ENCODE measurements at regions not wholly inside any gene's neighbourhood (a gene's known extent, or its start where the extent isn't known, plus 50 kb on each side); places are given as distances from the start of the nearest gene placed in this dataset.

DNA sequence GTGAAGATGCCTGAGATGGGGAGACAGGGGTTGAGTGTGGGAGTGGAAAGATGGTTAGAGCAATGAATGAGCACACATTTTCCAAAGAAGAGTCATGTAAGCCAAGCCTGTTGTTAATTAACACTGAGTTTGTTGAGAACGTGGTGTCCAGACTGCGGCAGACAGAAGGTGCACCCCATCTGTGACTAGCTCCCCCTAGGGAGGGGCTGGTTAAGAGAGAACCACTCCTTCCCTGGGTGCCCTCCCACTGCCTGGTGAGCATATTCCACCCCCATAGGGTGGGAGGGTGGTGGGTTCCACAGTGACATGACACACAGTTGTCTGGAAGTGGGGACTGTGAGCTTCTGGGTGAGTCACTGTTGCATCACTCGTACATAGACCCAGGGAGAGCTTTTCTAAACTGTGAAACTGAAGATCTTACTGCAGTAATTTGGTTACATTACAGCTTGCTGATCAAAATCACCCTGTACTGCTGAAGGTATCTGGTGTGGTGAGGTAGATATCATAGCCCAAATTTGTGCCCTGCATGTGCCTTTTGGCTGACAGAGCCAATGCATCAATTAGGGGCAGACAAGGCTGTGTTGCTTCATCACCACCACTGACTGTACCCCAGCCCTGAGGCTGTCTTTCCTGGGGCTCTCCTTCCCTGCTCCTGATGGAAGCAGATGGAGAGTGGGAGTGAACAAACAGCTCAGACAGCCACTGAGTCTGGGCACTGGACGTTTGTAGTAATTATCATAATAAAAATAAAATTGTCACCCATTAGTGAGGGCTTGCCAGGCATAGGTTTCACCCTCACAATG is 150.9 kb downstream of the EMP1 start:
- H3K27ac ChIP-seq (ENCODE audit: low read length): no peak overlapping the region
- no peak for DNase-seq (ENCODE audit: low read depth, low spot score)
- no CpG with 5 or more reads among the region's 4 CpGs for WGBS (ENCODE audit: insufficient coverage, insufficient read length)
- H3K36me3 ChIP-seq (ENCODE audit: control insufficient read depth, insufficient read depth, low read length): no peaks in the 10 kb centered on the region
- H3K4me1 ChIP-seq (ENCODE audit: control insufficient read depth, insufficient read depth, low read length): no peaks in the 10 kb centered on the region
- no peak overlapping the region for H3K4me3 ChIP-seq (ENCODE audit: low read length)
- no peaks in the 10 kb centered on the region for H3K27me3 ChIP-seq (ENCODE audit: control insufficient read depth, insufficient read depth, low read length)
- no peaks in the 10 kb centered on the region for H3K9me3 ChIP-seq (ENCODE audit: control insufficient read depth, insufficient read depth, low read length)

DNA sequence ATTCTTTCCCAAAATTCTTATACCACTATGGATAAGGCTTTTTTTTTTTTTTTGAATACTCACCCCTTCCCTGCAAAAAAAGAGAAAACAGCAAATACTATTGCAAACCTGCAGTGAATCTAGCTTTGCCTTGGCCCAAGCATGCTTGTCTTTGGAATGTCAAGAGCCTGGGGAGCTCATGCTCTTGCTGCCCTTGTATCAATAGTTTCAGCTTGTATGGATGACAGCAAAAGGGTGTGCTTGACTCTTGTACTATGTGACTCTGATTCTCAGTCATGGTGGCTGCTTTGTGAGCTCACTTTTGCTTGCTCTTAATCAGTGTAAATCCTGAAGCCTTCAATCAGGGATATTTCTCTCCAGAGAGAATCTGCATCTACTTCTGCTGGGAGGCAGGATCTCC is 149.2 kb downstream of the EMP1 start:
- no peaks in the 10 kb centered on the region for H3K9me3 ChIP-seq (ENCODE audit: control insufficient read depth, insufficient read depth, low read length)
- H3K27ac ChIP-seq (ENCODE audit: low read length): no peak overlapping the region
- no peaks in the 10 kb centered on the region for H3K27me3 ChIP-seq (ENCODE audit: control insufficient read depth, insufficient read depth, low read length)
- no peaks in the 10 kb centered on the region for H3K36me3 ChIP-seq (ENCODE audit: control insufficient read depth, insufficient read depth, low read length)
- no peak overlapping the region for H3K4me3 ChIP-seq (ENCODE audit: low read length)
- DNase-seq (ENCODE audit: low read depth, low spot score): no peak
- H3K4me1 ChIP-seq (ENCODE audit: control insufficient read depth, insufficient read depth, low read length): no peaks in the 10 kb centered on the region

DNA sequence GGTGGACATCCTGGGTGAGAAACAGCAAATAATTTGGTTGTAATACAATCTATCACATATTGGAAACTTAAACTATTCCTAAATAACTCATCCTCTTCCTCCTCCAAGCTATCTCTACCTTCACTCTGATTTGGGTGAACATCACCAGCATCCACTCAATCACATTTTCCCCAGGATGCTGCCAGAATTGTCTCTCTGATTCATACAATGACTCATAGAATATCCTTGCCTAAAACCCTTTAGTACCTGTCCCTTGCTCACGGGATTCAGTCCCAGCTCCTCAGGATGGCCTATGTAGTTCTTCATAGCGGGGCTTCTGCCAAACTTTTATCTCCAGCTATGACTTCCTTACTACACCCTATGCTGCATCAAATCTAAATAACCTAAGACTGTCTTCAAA is 146.8 kb downstream of the EMP1 start:
- Histone ChIP-seq H3K9me3 (ENCODE audit: control insufficient read depth, insufficient read depth, low read length) (no peaks in the 10 kb centered on the region), H3K36me3 (ENCODE audit: control insufficient read depth, insufficient read depth, low read length) (no peaks in the 10 kb centered on the region), H3K27ac (ENCODE audit: low read length) (no peak overlapping the region), H3K4me3 (ENCODE audit: low read length) (no peak overlapping the region), H3K27me3 (ENCODE audit: control insufficient read depth, insufficient read depth, low read length) (no peaks in the 10 kb centered on the region), H3K4me1 (ENCODE audit: control insufficient read depth, insufficient read depth, low read length) (no peaks in the 10 kb centered on the region)
- no CpG with 5 or more reads among the region's 2 CpGs for WGBS (ENCODE audit: insufficient coverage, insufficient read length)
- no peak for DNase-seq (ENCODE audit: low read depth, low spot score)

DNA sequence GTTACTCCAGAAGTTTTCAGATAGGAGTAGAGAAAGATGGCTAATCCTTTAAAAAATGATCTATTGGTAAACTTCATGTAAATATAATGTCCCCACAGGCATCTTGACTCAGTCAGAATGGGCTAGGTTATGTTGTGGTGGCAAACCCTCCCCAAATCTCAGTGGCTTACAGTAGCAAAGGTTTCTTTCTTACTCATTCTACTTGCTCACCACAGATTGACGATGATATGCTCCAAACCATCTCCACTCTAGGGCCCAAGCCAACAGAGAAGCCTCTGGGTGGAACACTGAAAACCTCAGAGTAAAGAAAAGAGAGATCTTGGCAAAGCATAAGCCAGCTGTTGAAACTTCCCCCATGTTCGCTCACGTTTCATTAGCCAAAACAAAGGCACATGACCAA is 146.4 kb downstream of the EMP1 start:
- no peaks in the 10 kb centered on the region for H3K27me3 ChIP-seq (ENCODE audit: control insufficient read depth, insufficient read depth, low read length)
- H3K27ac ChIP-seq (ENCODE audit: low read length): no peak overlapping the region
- no peak for DNase-seq (ENCODE audit: low read depth, low spot score)
- no CpG with 5 or more reads among the region's 3 CpGs for WGBS (ENCODE audit: insufficient coverage, insufficient read length)
- H3K36me3 ChIP-seq (ENCODE audit: control insufficient read depth, insufficient read depth, low read length): no peaks in the 10 kb centered on the region
- no peaks in the 10 kb centered on the region for H3K9me3 ChIP-seq (ENCODE audit: control insufficient read depth, insufficient read depth, low read length)
- H3K4me3 ChIP-seq (ENCODE audit: low read length): no peak overlapping the region
- no peaks in the 10 kb centered on the region for H3K4me1 ChIP-seq (ENCODE audit: control insufficient read depth, insufficient read depth, low read length)

DNA sequence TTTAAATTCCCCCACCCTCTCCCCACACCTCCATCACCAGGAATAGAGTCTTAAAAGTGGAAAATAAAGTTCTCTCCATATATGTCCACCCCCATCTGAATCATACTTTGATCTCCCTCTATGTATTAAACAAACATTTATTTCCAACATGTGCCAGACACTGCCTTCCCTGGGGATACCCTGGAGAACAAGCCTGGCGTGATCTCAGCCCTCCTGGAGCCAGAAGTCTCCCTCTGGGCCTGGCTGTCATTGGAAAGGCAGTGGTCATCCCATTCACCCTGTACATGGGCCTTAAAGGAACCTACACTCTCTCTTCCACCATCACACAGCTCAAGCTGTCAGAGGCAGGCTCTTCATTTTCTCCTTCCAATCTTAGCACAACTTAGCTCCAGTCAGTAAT is 143.6 kb downstream of the EMP1 start:
- Histone ChIP-seq H3K9me3 (ENCODE audit: control insufficient read depth, insufficient read depth, low read length) (no peaks in the 10 kb centered on the region), H3K27me3 (ENCODE audit: control insufficient read depth, insufficient read depth, low read length) (no peaks in the 10 kb centered on the region), H3K36me3 (ENCODE audit: control insufficient read depth, insufficient read depth, low read length) (no peaks in the 10 kb centered on the region), H3K27ac (ENCODE audit: low read length) (no peak overlapping the region), H3K4me1 (ENCODE audit: control insufficient read depth, insufficient read depth, low read length) (no peaks in the 10 kb centered on the region), H3K4me3 (ENCODE audit: low read length) (no peak overlapping the region)
- WGBS (ENCODE audit: insufficient coverage, insufficient read length): no CpG with 5 or more reads among the region's 1 CpG
- DNase-seq (ENCODE audit: low read depth, low spot score): no peak

DNA sequence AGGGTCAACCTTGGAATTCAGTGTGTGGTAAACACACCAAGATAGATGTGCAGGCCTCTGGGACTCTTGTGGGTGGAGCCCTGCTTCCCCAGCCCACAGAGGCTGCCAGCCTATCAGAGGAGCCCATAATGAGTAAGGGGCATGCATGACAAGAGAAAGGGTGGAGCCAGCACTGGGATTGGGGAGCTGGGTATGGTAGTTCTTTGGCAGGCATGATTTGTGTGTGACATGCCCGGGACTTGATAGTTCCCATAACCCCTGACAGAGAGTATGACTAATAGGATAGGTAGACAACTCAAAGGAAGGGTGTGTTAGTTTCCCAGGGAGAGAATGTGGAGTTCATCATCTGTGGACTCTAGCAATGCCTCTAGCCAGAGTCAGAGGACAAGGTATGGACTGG is 143.0 kb downstream of the EMP1 start:
- H3K27ac ChIP-seq (ENCODE audit: low read length): no peak overlapping the region
- no CpG with 5 or more reads among the region's 1 CpG for WGBS (ENCODE audit: insufficient coverage, insufficient read length)

DNA sequence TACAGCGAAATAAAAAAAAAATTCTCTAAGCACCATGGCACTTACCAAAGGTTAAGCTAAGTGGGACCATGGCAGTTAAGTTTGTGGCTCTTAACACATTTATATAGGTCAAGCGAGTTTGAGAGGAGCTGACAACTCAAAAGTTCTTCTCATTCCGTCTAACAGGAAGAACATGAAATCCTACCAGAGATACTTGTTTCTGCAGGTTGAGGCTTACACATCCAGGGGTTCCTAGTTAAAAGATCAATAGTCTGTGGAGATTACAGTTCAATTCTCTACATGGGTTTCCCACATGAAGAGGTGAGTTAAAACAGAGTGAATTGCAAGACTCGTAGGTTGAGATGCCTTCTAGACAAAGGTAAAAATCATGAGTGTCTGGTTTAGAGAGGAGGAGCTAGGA is 142.6 kb downstream of the EMP1 start:
- Histone ChIP-seq H3K9me3 (ENCODE audit: control insufficient read depth, insufficient read depth, low read length) (no peaks in the 10 kb centered on the region), H3K27me3 (ENCODE audit: control insufficient read depth, insufficient read depth, low read length) (no peaks in the 10 kb centered on the region), H3K27ac (ENCODE audit: low read length) (no peak overlapping the region), H3K4me1 (ENCODE audit: control insufficient read depth, insufficient read depth, low read length) (no peaks in the 10 kb centered on the region), H3K4me3 (ENCODE audit: low read length) (no peak overlapping the region), H3K36me3 (ENCODE audit: control insufficient read depth, insufficient read depth, low read length) (no peaks in the 10 kb centered on the region)
- WGBS (ENCODE audit: insufficient coverage, insufficient read length): no CpG with 5 or more reads among the region's 4 CpGs
- no peak for DNase-seq (ENCODE audit: low read depth, low spot score)

More for the DNA sequence above, 143.0 kb downstream of the EMP1 start:
- Histone ChIP-seq H3K4me3 (ENCODE audit: low read length) (no peak overlapping the region), H3K9me3 (ENCODE audit: control insufficient read depth, insufficient read depth, low read length) (no peaks in the 10 kb centered on the region), H3K27me3 (ENCODE audit: control insufficient read depth, insufficient read depth, low read length) (no peaks in the 10 kb centered on the region), H3K4me1 (ENCODE audit: control insufficient read depth, insufficient read depth, low read length) (no peaks in the 10 kb centered on the region), H3K36me3 (ENCODE audit: control insufficient read depth, insufficient read depth, low read length) (no peaks in the 10 kb centered on the region)
- DNase-seq (ENCODE audit: low read depth, low spot score): no peak

DNA sequence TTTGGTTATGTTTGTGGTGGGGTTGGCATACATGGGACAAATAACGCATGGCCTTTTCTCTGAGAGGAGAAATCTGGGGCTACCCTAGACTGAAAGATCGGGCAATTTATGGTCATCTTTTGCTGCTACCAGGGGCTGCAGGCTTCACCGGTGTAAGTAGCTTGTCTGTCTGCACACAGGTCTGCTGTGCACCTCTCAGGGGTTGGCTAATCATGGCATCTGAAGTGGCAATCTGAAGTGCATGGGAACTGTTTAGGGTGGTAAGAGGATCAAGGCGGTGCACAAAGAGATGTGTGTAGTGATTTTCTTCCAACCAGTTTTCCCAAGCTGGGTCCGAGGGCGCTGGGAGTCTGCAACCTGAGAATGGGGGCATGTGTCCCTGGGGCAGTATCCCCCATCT is 141.3 kb downstream of the EMP1 start:
- DNase-seq (ENCODE audit: low read depth, low spot score): no peak
- H3K4me3 ChIP-seq (ENCODE audit: low read length): no peak overlapping the region
- no CpG with 5 or more reads among the region's 6 CpGs for WGBS (ENCODE audit: insufficient coverage, insufficient read length)

DNA sequence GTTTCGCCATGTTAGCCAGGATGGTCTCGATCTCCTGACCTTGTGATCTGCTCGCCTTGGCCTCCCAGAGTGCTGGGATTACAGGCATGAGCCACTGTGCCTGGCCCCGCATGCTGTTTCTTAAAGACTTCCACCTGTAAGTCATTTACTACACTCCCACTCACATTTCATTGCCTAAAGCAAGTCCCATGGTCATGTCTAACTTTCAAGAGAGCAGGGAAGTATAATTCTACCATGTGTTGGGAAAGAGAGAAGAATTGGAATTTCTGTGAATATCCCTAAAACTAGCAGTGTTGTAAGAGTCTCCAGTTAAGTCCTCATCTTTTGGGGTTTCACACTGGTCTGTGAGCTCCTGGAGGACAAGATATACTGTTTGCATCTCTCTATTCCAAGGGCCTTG is 139.7 kb downstream of the EMP1 start:
- no peak for DNase-seq (ENCODE audit: low read depth, low spot score)
- H3K27me3 ChIP-seq (ENCODE audit: control insufficient read depth, insufficient read depth, low read length): no peaks in the 10 kb centered on the region
- H3K27ac ChIP-seq (ENCODE audit: low read length): no peak overlapping the region
- WGBS (ENCODE audit: insufficient coverage, insufficient read length): no CpG with 5 or more reads among the region's 4 CpGs
- no peak overlapping the region for H3K4me3 ChIP-seq (ENCODE audit: low read length)
- H3K9me3 ChIP-seq (ENCODE audit: control insufficient read depth, insufficient read depth, low read length): no peaks in the 10 kb centered on the region
- H3K36me3 ChIP-seq (ENCODE audit: control insufficient read depth, insufficient read depth, low read length): no peaks in the 10 kb centered on the region
- H3K4me1 ChIP-seq (ENCODE audit: control insufficient read depth, insufficient read depth, low read length): no peaks in the 10 kb centered on the region

More for the DNA sequence above, 141.3 kb downstream of the EMP1 start:
- Histone ChIP-seq H3K9me3 (ENCODE audit: control insufficient read depth, insufficient read depth, low read length) (no peaks in the 10 kb centered on the region), H3K4me1 (ENCODE audit: control insufficient read depth, insufficient read depth, low read length) (no peaks in the 10 kb centered on the region), H3K27me3 (ENCODE audit: control insufficient read depth, insufficient read depth, low read length) (no peaks in the 10 kb centered on the region), H3K27ac (ENCODE audit: low read length) (no peak overlapping the region), H3K36me3 (ENCODE audit: control insufficient read depth, insufficient read depth, low read length) (no peaks in the 10 kb centered on the region)

DNA sequence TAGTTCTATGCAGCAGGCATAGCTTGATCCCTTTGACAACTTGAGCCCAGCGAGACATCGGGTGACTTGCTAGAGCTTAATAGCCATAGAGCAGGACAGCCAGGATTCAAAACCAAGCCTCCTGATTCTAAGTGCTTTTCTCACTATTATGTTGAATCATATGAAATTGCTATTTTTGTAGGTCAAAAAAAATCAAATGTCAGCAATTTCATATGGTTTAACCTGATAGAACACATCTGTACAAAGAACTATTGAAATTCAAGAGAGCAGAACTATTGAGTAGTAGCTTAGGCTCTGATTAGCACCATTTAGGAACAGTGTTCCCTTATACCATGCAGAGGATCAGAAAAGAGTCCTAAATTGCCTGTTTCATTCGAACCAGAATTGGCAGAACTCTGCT is 132.0 kb downstream of the EMP1 start:
- WGBS (ENCODE audit: insufficient coverage, insufficient read length): no CpG with 5 or more reads among the region's 3 CpGs
- H3K27ac ChIP-seq (ENCODE audit: low read length): no peak overlapping the region
- no peaks in the 10 kb centered on the region for H3K9me3 ChIP-seq (ENCODE audit: control insufficient read depth, insufficient read depth, low read length)
- H3K4me3 ChIP-seq (ENCODE audit: low read length): no peak overlapping the region
- no peaks in the 10 kb centered on the region for H3K27me3 ChIP-seq (ENCODE audit: control insufficient read depth, insufficient read depth, low read length)
- no peaks in the 10 kb centered on the region for H3K36me3 ChIP-seq (ENCODE audit: control insufficient read depth, insufficient read depth, low read length)
- H3K4me1 ChIP-seq (ENCODE audit: control insufficient read depth, insufficient read depth, low read length): no peaks in the 10 kb centered on the region
- DNase-seq (ENCODE audit: low read depth, low spot score): no peak

DNA sequence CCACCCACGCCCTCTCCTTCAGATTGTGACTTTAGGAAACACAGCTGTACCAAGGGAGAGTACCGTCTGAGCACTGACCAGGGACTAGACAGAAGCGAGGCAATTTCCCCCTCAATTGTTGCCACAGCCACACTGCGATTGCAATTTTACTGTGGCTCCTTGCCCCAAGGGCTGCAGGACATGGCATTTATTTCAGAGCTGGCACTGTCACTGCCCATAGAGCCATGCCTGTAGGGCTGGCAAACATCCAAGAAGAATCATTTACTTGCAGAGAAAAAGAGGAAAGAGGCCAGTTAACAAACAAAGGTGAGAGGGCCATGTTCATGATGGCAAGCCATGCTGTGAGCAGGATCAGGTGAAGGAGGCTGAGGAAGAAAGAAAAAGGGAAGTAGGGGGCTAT is 129.6 kb downstream of the EMP1 start:
- WGBS (ENCODE audit: insufficient coverage, insufficient read length): no CpG with 5 or more reads among the region's 4 CpGs
- no peak for DNase-seq (ENCODE audit: low read depth, low spot score)

More for the DNA sequence above, 129.6 kb downstream of the EMP1 start:
- H3K27me3 ChIP-seq (ENCODE audit: control insufficient read depth, insufficient read depth, low read length): no peaks in the 10 kb centered on the region
- no peaks in the 10 kb centered on the region for H3K4me1 ChIP-seq (ENCODE audit: control insufficient read depth, insufficient read depth, low read length)
- no peak overlapping the region for H3K27ac ChIP-seq (ENCODE audit: low read length)
- H3K9me3 ChIP-seq (ENCODE audit: control insufficient read depth, insufficient read depth, low read length): no peaks in the 10 kb centered on the region
- H3K36me3 ChIP-seq (ENCODE audit: control insufficient read depth, insufficient read depth, low read length): no peaks in the 10 kb centered on the region
- H3K4me3 ChIP-seq (ENCODE audit: low read length): no peak overlapping the region

Data from iPS DF 6.9 (cell line).